K562 (cell line): ENCODE measurements at regions not wholly inside any gene's neighbourhood (a gene's known extent, or its start where the extent isn't known, plus 50 kb on each side); places are given as distances from the start of the nearest gene placed in this dataset.

Source experiments
- EGR1 ChIP-seq: fragments of 450-650 bp; conservative IDR thresholded peaks from 2 replicates; pipeline ENCODE4 v1.6.1; 2017; ENCODE audit warnings: mild to moderate bottlenecking
- EP400 ChIP-seq: fragments of 450-650 bp; IDR thresholded peaks from 2 replicates; pipeline ENCODE4 v1.6.1; 2017; ENCODE audit warnings: antibody characterized with exemption, mild to moderate bottlenecking, moderate library complexity
- HNRNPK ChIP-seq: fragments of 200-400 bp; formaldehyde crosslinking; IDR thresholded peaks from one replicate; pipeline ENCODE4 v1.6.1; 2018; ENCODE audit warnings: mild to moderate bottlenecking, low read depth, low read length; ENCODE audit not compliant: poor library complexity, severe bottlenecking
- JUND ChIP-seq, 2 experiments: IDR thresholded peaks; 2 replicates in 1 of 2; 3 replicates in 1 of 2; pipeline ENCODE4 v1.6.1; 2011; ENCODE audit warnings: borderline replicate concordance in 2 of 2, low read depth in 2 of 2, low read length in 2 of 2, improper control_type of control experiment in 1 of 2, missing biosample characterization in 1 of 2, missing genetic modification characterization in 1 of 2, missing genetic modification reagents in 1 of 2
- NEUROD1 ChIP-seq: fragments of 150-350 bp; IDR thresholded peaks from 2 replicates; pipeline ENCODE4 v1.6.1; 2014; ENCODE audit warnings: borderline replicate concordance, low read length, low read depth; ENCODE audit not compliant: partially characterized antibody
- RBM14 ChIP-seq: fragments of 200-400 bp; formaldehyde crosslinking; IDR thresholded peaks from 2 replicates; pipeline ENCODE4 v1.6.1; 2018; ENCODE audit warnings: low read depth, mild to moderate bottlenecking, low read length, moderate library complexity, borderline replicate concordance; ENCODE audit not compliant: insufficient read depth
- RBM22 ChIP-seq: fragments of 200-400 bp; formaldehyde crosslinking; IDR thresholded peaks from 2 replicates; pipeline ENCODE4 v1.6.1; 2018; ENCODE audit warnings: low read length, low read depth; ENCODE audit not compliant: poor library complexity, severe bottlenecking
- RUNX1 ChIP-seq: sonication (generic); IDR thresholded peaks from 2 replicates; pipeline ENCODE4 v1.6.1; 2016; ENCODE audit warnings: antibody characterized with exemption, low read depth
- SMC3 ChIP-seq: conservative IDR thresholded peaks from 2 replicates; pipeline ENCODE4 v1.6.1; 2011; ENCODE audit warnings: low read depth, low read length, improper control_type of control experiment; ENCODE audit not compliant: insufficient read depth
- SREBF1 ChIP-seq: fragments of 150-350 bp; IDR thresholded peaks from 2 replicates; pipeline ENCODE4 v1.6.1; 2014; ENCODE audit warnings: antibody characterized with exemption, low read depth, low read length, borderline replicate concordance
- TF ChIP-seq, protein P1 (sequence below), 2 experiments: fragments of 450-650 bp; formaldehyde crosslinking in 1 of 2; IDR thresholded peaks; 2 replicates each; pipeline versions ENCODE4 v1.4.0 to v1.6.1; 2014 to 2020; ENCODE audit warnings: mild to moderate bottlenecking in 2 of 2, borderline replicate concordance in 1 of 2, low read depth in 1 of 2
- TF ChIP-seq, protein P2 (sequence below): fragments of 200-800 bp; sonication (Bioruptor generic); IDR thresholded peaks from 2 replicates; pipeline ENCODE4 v1.6.1; 2017; ENCODE audit warnings: missing genetic modification characterization, missing compliant biosample characterization
- TF ChIP-seq, protein P3 (sequence below): fragments of 250-450 bp; sonication (Bioruptor Pico); IDR thresholded peaks from 2 replicates; pipeline ENCODE4 v1.5.0; 2020; ENCODE audit warnings: mild to moderate bottlenecking

DNA sequence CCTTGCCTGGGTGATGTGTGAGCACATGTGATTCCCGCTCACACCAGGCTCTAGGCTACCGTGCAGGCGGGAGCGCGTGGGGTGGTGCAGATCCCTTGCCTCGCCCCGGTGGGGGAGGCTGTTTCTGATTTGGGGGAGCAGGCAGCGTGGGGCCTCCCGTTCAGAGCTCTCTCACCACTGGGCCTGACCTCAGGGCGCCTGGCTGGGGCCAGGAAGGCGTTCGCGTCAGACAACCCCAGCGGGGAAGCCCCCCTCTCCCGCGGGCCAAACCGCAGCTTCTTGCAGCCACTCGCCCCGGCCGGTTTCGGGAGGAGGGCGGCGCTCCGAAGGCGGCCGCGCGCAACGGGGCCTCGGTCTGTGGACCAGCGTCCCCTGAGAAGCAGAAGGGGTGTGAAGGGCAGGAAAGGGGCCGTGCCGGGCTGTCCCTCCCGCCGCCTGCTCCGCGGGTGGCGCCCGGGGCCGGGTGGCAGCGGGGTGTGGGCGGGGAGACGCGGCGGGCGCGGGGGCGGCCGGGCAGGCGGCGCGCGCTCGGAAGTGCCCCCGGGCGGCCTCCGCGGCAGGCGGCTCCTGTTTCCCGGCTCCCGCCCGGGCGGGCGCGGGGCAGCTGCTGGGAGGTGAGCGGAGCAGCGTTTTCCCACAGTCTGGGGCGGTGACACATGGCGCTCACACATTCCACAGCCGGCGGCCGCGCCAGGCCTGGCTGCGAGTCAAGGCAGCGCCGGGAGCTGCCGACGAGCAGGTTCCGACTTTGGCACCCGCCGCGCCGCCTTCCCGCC, 65.1 kb upstream of the HES1 start (continued):
- TF ChIP-seq, protein P1, sequence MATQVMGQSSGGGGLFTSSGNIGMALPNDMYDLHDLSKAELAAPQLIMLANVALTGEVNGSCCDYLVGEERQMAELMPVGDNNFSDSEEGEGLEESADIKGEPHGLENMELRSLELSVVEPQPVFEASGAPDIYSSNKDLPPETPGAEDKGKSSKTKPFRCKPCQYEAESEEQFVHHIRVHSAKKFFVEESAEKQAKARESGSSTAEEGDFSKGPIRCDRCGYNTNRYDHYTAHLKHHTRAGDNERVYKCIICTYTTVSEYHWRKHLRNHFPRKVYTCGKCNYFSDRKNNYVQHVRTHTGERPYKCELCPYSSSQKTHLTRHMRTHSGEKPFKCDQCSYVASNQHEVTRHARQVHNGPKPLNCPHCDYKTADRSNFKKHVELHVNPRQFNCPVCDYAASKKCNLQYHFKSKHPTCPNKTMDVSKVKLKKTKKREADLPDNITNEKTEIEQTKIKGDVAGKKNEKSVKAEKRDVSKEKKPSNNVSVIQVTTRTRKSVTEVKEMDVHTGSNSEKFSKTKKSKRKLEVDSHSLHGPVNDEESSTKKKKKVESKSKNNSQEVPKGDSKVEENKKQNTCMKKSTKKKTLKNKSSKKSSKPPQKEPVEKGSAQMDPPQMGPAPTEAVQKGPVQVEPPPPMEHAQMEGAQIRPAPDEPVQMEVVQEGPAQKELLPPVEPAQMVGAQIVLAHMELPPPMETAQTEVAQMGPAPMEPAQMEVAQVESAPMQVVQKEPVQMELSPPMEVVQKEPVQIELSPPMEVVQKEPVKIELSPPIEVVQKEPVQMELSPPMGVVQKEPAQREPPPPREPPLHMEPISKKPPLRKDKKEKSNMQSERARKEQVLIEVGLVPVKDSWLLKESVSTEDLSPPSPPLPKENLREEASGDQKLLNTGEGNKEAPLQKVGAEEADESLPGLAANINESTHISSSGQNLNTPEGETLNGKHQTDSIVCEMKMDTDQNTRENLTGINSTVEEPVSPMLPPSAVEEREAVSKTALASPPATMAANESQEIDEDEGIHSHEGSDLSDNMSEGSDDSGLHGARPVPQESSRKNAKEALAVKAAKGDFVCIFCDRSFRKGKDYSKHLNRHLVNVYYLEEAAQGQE (IDR thresholded peaks at IDR 0.05; ENCODE audit: borderline replicate concordance), result peak; percentile 82
- TF ChIP-seq, protein P1 (CRISPR knock-in tag; IDR thresholded peaks at IDR 0.05; ENCODE audit: low read depth), result no peak
- TF ChIP-seq SREBF1 (no peak), EP400 (peak; percentile 70), RBM14 (no peak), NEUROD1 (no peak), EGR1 (peak; percentile 30; the same call in 1 of the 2 replicates), SMC3 (no peak), JUND (IDR thresholded peaks at IDR 0.05; ENCODE audit: borderline replicate concordance, low read depth, low read length) (no peak), JUND (tag; IDR thresholded peaks at IDR 0.05; ENCODE audit: borderline replicate concordance, low read depth, low read length) (no peak; the same call in 2 of the 3 replicates), HNRNPK (no peak), RBM22 (no peak), RUNX1 (no peak)
- TF ChIP-seq, protein P2, sequence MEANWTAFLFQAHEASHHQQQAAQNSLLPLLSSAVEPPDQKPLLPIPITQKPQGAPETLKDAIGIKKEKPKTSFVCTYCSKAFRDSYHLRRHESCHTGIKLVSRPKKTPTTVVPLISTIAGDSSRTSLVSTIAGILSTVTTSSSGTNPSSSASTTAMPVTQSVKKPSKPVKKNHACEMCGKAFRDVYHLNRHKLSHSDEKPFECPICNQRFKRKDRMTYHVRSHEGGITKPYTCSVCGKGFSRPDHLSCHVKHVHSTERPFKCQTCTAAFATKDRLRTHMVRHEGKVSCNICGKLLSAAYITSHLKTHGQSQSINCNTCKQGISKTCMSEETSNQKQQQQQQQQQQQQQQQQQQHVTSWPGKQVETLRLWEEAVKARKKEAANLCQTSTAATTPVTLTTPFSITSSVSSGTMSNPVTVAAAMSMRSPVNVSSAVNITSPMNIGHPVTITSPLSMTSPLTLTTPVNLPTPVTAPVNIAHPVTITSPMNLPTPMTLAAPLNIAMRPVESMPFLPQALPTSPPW (CRISPR knock-in tag), result peak; percentile 95
- TF ChIP-seq, protein P3, sequence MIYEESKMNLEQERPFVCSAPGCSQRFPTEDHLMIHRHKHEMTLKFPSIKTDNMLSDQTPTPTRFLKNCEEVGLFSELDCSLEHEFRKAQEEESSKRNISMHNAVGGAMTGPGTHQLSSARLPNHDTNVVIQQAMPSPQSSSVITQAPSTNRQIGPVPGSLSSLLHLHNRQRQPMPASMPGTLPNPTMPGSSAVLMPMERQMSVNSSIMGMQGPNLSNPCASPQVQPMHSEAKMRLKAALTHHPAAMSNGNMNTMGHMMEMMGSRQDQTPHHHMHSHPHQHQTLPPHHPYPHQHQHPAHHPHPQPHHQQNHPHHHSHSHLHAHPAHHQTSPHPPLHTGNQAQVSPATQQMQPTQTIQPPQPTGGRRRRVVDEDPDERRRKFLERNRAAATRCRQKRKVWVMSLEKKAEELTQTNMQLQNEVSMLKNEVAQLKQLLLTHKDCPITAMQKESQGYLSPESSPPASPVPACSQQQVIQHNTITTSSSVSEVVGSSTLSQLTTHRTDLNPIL (CRISPR knock-in tag), result 0 out of 2 replicates have a peak, but pooled peaks have one; percentile 4
